ENCODE measurements at regions not wholly inside any gene's neighbourhood (a gene's known extent, or its start where the extent isn't known, plus 50 kb on each side); places are given as distances from the start of the nearest gene placed in this dataset.

DNA sequence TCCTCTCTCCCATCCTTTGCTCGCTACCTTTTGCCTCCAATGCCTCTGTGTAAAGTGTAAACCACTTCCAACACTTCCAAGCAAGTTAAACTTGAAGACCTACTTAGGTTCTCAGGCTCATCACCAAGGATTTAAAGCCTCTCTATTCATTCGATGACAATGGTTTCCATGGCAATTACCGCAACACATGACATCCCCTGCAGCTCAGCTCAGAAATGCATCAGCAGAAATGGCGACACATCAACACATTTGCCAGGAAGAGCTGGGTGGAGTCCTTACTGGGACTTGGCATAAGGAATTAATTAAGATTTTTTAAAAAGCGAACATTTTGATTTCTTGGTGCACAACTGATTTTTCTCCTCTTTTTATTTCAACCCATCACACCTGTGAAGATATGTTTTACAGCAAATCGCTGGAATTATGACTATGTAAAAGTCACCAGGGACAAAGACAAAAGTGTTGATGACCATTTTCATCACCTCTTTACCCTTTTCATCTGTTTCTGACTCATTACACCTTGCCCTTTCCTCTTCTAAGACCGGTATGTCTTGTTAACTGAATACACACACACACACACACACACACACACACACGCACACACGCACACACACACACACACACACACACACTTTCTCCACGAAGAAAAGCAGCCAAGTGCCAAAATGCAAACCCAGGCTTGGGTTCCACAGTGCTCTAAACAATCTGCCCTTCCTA is 453.4 kb upstream of the CELF2 start:
- Histone ChIP-seq H2AFZ (ENCODE audit: low read depth, low read length, severe bottlenecking) (no peak overlapping the region), H3K9me2 (replicated peaks; ENCODE audit: insufficient read depth, low read length) (no peaks in the 10 kb centered on the region), H3K4me2 (ENCODE audit: low read depth, low read length, poor library complexity, severe bottlenecking) (no peak overlapping the region), H3K27ac (ENCODE audit: low read depth, low read length) (no peak overlapping the region), H3K79me2 (ENCODE audit: insufficient read depth, low read length) (no peaks in the 10 kb centered on the region), H3K27me3 (ENCODE audit: low read length) (no peaks in the 10 kb centered on the region), H3K4me3 (ENCODE audit: insufficient read depth, low read length, poor library complexity, severe bottlenecking) (no peak overlapping the region), H3K9ac (ENCODE audit: low read length) (no peak overlapping the region), H3F3A (ENCODE audit: insufficient read depth) (no peaks in the 10 kb centered on the region), H4K20me1 (ENCODE audit: low read depth, low read length) (no peaks in the 10 kb centered on the region), H3K9me3 (ENCODE audit: insufficient read depth, low read length) (no peaks in the 10 kb centered on the region), H3K36me3 (ENCODE audit: low read length) (no peaks in the 10 kb centered on the region)
- TF ChIP-seq CTCF (IDR thresholded peaks at IDR 0.05; ENCODE audit: insufficient read depth, low read length, poor library complexity, severe bottlenecking) (no peak), EZH2phosphoT487 (conservative IDR thresholded peaks at IDR 0.05; ENCODE audit: low read length) (no peak)

GRCh38 chr10:10576937-10577336 is 440.7 kb upstream of the CELF2 start:
- Histone ChIP-seq H3K4me3 (ENCODE audit: insufficient read depth, low read length, poor library complexity, severe bottlenecking) (no peak overlapping the region), H4K20me1 (ENCODE audit: low read depth, low read length) (no peaks in the 10 kb centered on the region), H3F3A (ENCODE audit: insufficient read depth) (no peaks in the 10 kb centered on the region), H3K36me3 (ENCODE audit: low read length) (no peaks in the 10 kb centered on the region), H3K79me2 (ENCODE audit: insufficient read depth, low read length) (no peaks in the 10 kb centered on the region), H3K9ac (ENCODE audit: low read length) (no peak overlapping the region), H3K4me2 (ENCODE audit: low read depth, low read length, poor library complexity, severe bottlenecking) (no peak overlapping the region), H3K9me3 (ENCODE audit: insufficient read depth, low read length) (no peaks in the 10 kb centered on the region), H3K27me3 (ENCODE audit: low read length) (no peaks in the 10 kb centered on the region), H3K9me2 (replicated peaks; ENCODE audit: insufficient read depth, low read length) (no peaks in the 10 kb centered on the region), H3K27ac (ENCODE audit: low read depth, low read length) (no peak overlapping the region), H2AFZ (ENCODE audit: low read depth, low read length, severe bottlenecking) (no peak overlapping the region)
- no peak for TF ChIP-seq CTCF (IDR thresholded peaks at IDR 0.05; ENCODE audit: insufficient read depth, low read length, poor library complexity, severe bottlenecking)
- TF ChIP-seq EZH2phosphoT487 (conservative IDR thresholded peaks at IDR 0.05; ENCODE audit: low read length) = no peak

GRCh38 chr10:10579709-10580108 is 438.0 kb upstream of the CELF2 start:
- TF ChIP-seq CTCF (IDR thresholded peaks at IDR 0.05; ENCODE audit: insufficient read depth, low read length, poor library complexity, severe bottlenecking) (no peak), EZH2phosphoT487 (conservative IDR thresholded peaks at IDR 0.05; ENCODE audit: low read length) (no peak)
- no peak overlapping the region for H3K4me2 ChIP-seq (ENCODE audit: low read depth, low read length, poor library complexity, severe bottlenecking)
- no peak overlapping the region for H2AFZ ChIP-seq (ENCODE audit: low read depth, low read length, severe bottlenecking)
- H3K79me2 ChIP-seq (ENCODE audit: insufficient read depth, low read length) = no peaks in the 10 kb centered on the region
- no peaks in the 10 kb centered on the region for H3K36me3 ChIP-seq (ENCODE audit: low read length)
- H3K27ac ChIP-seq (ENCODE audit: low read depth, low read length) = no peak overlapping the region
- no peaks in the 10 kb centered on the region for H3F3A ChIP-seq (ENCODE audit: insufficient read depth)
- no peaks in the 10 kb centered on the region for H3K9me2 ChIP-seq (replicated peaks; ENCODE audit: insufficient read depth, low read length)
- no peaks in the 10 kb centered on the region for H3K27me3 ChIP-seq (ENCODE audit: low read length)
- no peak overlapping the region for H3K9ac ChIP-seq (ENCODE audit: low read length)
- H3K9me3 ChIP-seq (ENCODE audit: insufficient read depth, low read length) = no peaks in the 10 kb centered on the region
- H3K4me3 ChIP-seq (ENCODE audit: insufficient read depth, low read length, poor library complexity, severe bottlenecking) = no peak overlapping the region
- no peaks in the 10 kb centered on the region for H4K20me1 ChIP-seq (ENCODE audit: low read depth, low read length)
